ENCODE measurements at regions not wholly inside any gene's neighbourhood (a gene's known extent, or its start where the extent isn't known, plus 50 kb on each side); places are given as distances from the start of the nearest gene placed in this dataset.

DNA sequence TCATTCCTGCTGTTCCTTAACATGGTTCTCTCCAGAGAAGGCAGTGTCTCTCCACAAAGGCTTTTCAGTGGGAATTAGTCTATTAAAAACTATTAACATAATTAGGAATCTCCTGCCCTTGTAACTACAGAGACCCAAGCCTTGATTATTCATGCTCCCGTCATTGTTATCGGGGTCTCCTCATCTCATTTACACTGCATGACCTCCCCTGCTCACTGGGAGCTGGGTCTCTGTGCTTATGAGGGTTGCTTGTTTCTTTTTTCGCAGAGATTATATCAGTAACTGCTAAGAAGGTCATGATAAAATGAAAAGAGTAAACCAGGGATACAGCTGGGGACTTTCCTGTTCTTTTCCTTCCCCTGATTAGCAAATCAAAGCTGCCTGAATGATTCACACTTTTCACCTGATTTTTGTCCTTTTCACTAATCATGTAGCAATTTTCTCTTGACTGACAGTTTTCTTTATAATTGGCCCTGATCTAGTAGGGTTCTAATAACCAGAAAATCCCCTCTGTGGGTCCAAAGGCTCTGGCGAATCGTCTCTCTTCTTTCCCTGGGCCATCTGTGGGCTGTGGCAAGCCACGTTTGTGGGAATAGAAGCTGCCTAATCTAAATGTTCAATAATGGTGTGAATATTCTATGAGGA, 116.5 kb upstream of the BARHL2 start:
- Histone ChIP-seq H3K79me2 (ENCODE audit: control insufficient read depth, insufficient read depth, low read length) (no peaks in the 10 kb centered on the region), H3K4me1 (ENCODE audit: control insufficient read depth, extremely low read depth, insufficient read depth, low read length) (no peaks in the 10 kb centered on the region), H3K27me3 (ENCODE audit: control insufficient read depth in 2 of 2, insufficient read depth in 2 of 2, low read length in 2 of 2) (peaks cover 68 to 82% of the 10 kb centered on the region in 2 experiments), H3K9me3 (replicated peaks; ENCODE audit: control insufficient read depth, insufficient read depth, low read length) (no peaks in the 10 kb centered on the region), H2AFZ (ENCODE audit: low read depth, low read length) (no peak overlapping the region), H3K4me3 (replicated peaks in 1 of 3; ENCODE audit: insufficient read depth in 1 of 3, low read depth in 1 of 3, low read length in 3 of 3) (no peak overlapping the region), H3K27ac (ENCODE audit: insufficient read depth, low read depth, low read length) (no peak overlapping the region), H4K20me1 (replicated peaks; ENCODE audit: control insufficient read depth, extremely low read depth, insufficient read depth, low read length) (no peaks in the 10 kb centered on the region), H3K4me2 (ENCODE audit: insufficient read depth, low read length) (no peak overlapping the region), H3K9ac (replicated peaks; ENCODE audit: extremely low read depth, insufficient read depth, low read length) (no peak overlapping the region), H3K9me1 (replicated peaks; ENCODE audit: control insufficient read depth, extremely low read depth, insufficient read depth, low read length) (no peaks in the 10 kb centered on the region), H3K36me3 (ENCODE audit: control insufficient read depth in 2 of 2, extremely low read depth in 1 of 2, insufficient read depth in 2 of 2, low read length in 2 of 2) (no peaks in the 10 kb centered on the region)
- CTCF ChIA-PET: interaction anchor here (0.6 to 2.2 kb wide), 5 partner anchors 13 to 332 kb away, joined by 3 to 8 read pairs (median 4); no protein-coding TSS in a partner anchor
- no peak for DNase-seq (ENCODE audit: low read depth, low spot score)
- dilution Hi-C loops (cut with MboI; ENCODE audit: extremely low pct_ligation_motif_present, low sequenced_read_pairs) (no loop called here), intact Hi-C loops (cut with micrococcal nuclease) (no loop called here)
- POLR2A ChIA-PET: no interaction called here
- TF ChIP-seq EZH2 (IDR thresholded peaks at IDR 0.05; ENCODE audit: borderline replicate concordance, low read depth, low read length, severe bottlenecking) (peak; percentile 7), POLR2A (IDR thresholded peaks at IDR 0.05; ENCODE audit: low read depth, low read length) (no peak)
- no peak for FAIRE-seq
- no TSS peak for BruUV-seq (replicated peaks)

DNA sequence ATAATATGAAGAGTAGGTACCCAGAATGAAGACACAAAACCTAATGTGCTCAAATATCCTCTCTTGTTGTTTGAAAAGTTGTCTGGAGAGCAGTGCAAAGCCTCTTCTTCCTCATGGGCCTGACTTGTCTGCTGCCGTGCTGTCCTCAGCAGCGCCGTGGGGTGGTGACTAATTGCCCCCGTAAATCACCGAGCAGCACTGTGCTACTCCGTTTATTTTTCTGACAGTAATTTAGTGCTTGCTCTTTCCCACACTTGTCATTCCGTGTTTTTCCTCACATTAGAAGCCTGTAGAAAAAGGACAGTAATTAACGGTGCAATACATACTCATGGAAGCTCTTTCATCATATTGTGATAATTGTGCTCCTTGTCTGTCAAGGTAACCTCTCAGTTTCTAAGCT, 114.8 kb upstream of the BARHL2 start:
- CTCF ChIA-PET: interaction anchor here (1.0 to 2.2 kb wide), 5 partner anchors 12 to 334 kb away, joined by 3 to 8 read pairs (median 4); no protein-coding TSS in a partner anchor

More for the DNA sequence above, 114.8 kb upstream of the BARHL2 start:
- Histone ChIP-seq H4K20me1 (replicated peaks; ENCODE audit: control insufficient read depth, extremely low read depth, insufficient read depth, low read length) (no peaks in the 10 kb centered on the region), H3K9me3 (replicated peaks; ENCODE audit: control insufficient read depth, insufficient read depth, low read length) (no peaks in the 10 kb centered on the region), H2AFZ (ENCODE audit: low read depth, low read length) (no peak overlapping the region), H3K4me2 (ENCODE audit: insufficient read depth, low read length) (no peak overlapping the region), H3K4me1 (ENCODE audit: control insufficient read depth, extremely low read depth, insufficient read depth, low read length) (no peaks in the 10 kb centered on the region), H3K4me3 (replicated peaks in 1 of 3; ENCODE audit: insufficient read depth in 1 of 3, low read depth in 1 of 3, low read length in 3 of 3) (no peak overlapping the region), H3K79me2 (ENCODE audit: control insufficient read depth, insufficient read depth, low read length) (no peaks in the 10 kb centered on the region), H3K9me1 (replicated peaks; ENCODE audit: control insufficient read depth, extremely low read depth, insufficient read depth, low read length) (no peaks in the 10 kb centered on the region), H3K36me3 (ENCODE audit: control insufficient read depth in 2 of 2, extremely low read depth in 1 of 2, insufficient read depth in 2 of 2, low read length in 2 of 2) (no peaks in the 10 kb centered on the region), H3K9ac (replicated peaks; ENCODE audit: extremely low read depth, insufficient read depth, low read length) (no peak overlapping the region), H3K27me3 (ENCODE audit: control insufficient read depth in 2 of 2, insufficient read depth in 2 of 2, low read length in 2 of 2) (peaks cover 57 to 71% of the 10 kb centered on the region in 2 experiments), H3K27ac (ENCODE audit: insufficient read depth, low read depth, low read length) (no peak overlapping the region)
- TF ChIP-seq EZH2 (IDR thresholded peaks at IDR 0.05; ENCODE audit: borderline replicate concordance, low read depth, low read length, severe bottlenecking) (no peak), FOS (IDR thresholded peaks at IDR 0.05; ENCODE audit: borderline replicate concordance, insufficient read depth, low read length) (no peak), JUN (IDR thresholded peaks at IDR 0.05; ENCODE audit: borderline replicate concordance, insufficient read depth, insufficient read length, low read depth) (no peak), GATA2 (IDR thresholded peaks at IDR 0.05; ENCODE audit: insufficient read depth, insufficient read length, low read depth, low read length) (no peak), POLR2AphosphoS5 (IDR thresholded peaks at IDR 0.05; ENCODE audit: insufficient read depth, low read depth, low read length) (no peak), POLR2A (IDR thresholded peaks at IDR 0.05; ENCODE audit: low read depth, low read length) (no peak), MYC (IDR thresholded peaks at IDR 0.05; ENCODE audit: low read depth, low read length) (no peak)
- TF ChIP-seq, protein P1, sequence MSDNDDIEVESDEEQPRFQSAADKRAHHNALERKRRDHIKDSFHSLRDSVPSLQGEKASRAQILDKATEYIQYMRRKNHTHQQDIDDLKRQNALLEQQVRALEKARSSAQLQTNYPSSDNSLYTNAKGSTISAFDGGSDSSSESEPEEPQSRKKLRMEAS (IDR thresholded peaks at IDR 0.05; ENCODE audit: insufficient read depth, insufficient read length): no peak
- TF ChIP-seq, protein P2, sequence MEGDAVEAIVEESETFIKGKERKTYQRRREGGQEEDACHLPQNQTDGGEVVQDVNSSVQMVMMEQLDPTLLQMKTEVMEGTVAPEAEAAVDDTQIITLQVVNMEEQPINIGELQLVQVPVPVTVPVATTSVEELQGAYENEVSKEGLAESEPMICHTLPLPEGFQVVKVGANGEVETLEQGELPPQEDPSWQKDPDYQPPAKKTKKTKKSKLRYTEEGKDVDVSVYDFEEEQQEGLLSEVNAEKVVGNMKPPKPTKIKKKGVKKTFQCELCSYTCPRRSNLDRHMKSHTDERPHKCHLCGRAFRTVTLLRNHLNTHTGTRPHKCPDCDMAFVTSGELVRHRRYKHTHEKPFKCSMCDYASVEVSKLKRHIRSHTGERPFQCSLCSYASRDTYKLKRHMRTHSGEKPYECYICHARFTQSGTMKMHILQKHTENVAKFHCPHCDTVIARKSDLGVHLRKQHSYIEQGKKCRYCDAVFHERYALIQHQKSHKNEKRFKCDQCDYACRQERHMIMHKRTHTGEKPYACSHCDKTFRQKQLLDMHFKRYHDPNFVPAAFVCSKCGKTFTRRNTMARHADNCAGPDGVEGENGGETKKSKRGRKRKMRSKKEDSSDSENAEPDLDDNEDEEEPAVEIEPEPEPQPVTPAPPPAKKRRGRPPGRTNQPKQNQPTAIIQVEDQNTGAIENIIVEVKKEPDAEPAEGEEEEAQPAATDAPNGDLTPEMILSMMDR (IDR thresholded peaks at IDR 0.05; ENCODE audit: extremely low read depth in 1 of 2, insufficient read depth in 1 of 2, low read depth in 1 of 2, low read length in 2 of 2): no peak
- intact Hi-C loops (cut with micrococcal nuclease): no loop called here
- dilution Hi-C loops (cut with MboI; ENCODE audit: extremely low pct_ligation_motif_present, low sequenced_read_pairs): no loop called here
- no peak for FAIRE-seq
- BruUV-seq (replicated peaks): no TSS peak
- no peak for DNase-seq (ENCODE audit: low read depth, low spot score)
- POLR2A ChIA-PET: no interaction called here
